HG03520 (cell line): ENCODE measurements at regions not wholly inside any gene's neighbourhood (a gene's known extent, or its start where the extent isn't known, plus 50 kb on each side); places are given as distances from the start of the nearest gene placed in this dataset.

ENCODE experiments used
- ATAC-seq: cut with Tn5 transposase; IDR thresholded peaks from one replicate; pipeline ENCODE4 v1.9.1; 2021; ENCODE audit warnings: mild to moderate bottlenecking, moderate library complexity; ENCODE audit not compliant: unreplicated experiment

GRCh38 chr10:129273860-129274259 lies 193.2 kb upstream of the MGMT start:
- no peak for ATAC-seq

GRCh38 chr10:129274748-129275474 lies 192.1 kb upstream of the MGMT start:
- no peak for ATAC-seq

DNA sequence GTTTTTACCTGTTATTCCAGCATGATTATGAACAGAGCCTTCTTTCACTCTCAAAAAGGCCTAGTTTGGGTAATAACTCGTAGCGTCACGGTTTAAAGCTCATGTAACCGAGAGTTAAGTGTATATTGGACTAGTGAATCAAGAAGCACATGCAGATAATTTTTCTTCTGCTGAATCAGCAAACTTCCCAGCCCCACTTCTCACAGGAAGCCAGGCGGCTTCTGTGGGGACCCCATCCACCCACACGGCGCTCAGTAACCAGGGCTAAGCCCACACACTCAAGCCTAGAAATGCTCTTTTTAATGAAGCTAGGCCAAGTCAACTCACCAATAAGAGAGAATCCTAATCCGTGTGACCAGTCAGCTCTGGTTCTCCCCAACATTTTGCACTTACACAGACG lies 191.2 kb upstream of the MGMT start:
- ATAC-seq, result no peak

DNA sequence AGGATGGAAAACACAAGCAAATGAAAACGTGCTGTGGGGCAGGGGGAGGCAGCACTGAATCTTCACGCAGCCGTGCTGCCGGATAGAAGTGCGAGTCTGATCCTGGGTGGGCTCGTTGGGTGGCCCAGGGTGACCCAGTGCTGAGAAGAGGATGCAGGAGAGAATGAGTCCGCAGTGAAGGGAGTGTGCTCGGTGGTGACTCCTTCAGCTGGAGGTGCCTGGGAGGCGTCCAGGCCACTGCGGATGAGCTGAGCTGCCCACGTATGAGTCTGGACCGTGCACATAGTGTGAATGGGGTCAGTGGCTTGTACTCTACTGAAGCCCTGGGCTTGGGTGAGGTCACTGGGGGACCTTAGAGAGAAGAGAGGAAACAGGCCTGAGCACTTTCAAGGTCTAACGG lies 190.0 kb upstream of the MGMT start:
- no peak for ATAC-seq

DNA sequence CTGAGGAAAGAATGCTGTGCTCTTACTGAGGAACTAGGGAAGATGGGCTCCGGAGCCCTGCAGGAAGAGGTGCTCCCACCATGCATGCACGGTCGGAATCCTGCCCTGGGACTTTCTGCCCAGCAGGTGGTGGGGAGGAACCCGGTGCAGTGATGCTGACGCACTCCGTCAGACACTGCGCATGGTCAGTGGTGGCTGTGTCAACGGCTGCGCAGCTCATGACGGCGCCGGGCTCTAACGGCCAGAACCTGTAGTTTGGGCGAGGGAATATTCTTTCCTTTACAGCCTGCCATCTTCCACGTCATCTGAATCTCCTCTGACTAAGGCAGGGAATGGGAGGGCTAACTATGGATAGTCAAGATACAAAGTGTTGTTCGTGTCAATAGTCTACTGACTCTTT lies 189.2 kb upstream of the MGMT start:
- no peak for ATAC-seq

DNA sequence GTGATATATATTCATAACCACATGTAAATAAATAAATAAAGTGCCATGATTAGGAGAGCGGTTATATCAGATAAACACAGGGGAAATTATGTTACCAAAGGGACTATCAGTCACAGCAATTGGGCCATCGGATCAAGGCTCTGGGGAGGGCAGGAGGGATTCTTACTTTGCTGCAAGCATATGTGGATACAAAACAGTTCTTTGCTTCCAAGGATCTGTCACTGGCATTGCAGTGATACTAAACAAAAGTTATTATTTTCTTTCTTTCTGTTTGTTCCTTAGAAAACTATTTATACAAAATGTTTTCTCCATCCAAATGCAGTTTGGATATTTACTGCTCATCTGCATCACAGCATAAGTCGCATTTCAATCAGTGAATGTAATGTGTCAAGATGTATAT lies 188.4 kb upstream of the MGMT start:
- ATAC-seq, result no peak

DNA sequence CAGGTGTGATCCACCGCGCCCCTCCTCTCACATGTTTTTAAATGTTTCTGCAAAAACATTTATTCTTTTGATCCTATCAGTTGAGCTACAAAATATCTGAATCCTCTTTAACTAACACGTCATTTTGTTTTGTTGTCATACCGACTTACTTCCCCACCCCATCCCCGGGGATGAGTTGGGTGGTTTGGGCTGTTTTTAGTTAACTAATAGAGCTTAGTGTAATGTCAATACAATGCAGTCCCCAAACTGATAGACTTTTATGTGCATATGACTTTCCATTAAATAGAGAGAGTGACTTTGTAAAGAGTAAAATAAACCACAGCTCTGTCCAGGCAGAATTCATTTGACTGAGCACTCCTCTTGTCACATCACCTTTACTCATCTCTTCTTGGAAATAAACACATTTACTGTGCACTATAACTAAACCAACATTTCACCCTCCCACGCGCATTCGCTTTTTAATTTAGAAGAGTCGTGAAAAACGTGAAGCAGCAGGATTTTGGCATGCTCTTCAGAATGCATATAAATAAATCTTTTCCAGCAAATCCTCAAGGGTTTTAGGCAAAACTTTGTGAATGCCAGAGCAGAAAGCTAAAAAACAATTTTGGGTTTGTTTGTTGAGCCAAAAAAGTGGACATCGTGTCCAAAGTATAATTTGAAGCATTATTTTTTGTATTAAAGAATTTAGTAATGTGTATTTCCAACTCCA lies 187.4 kb upstream of the MGMT start:
- ATAC-seq, result no peak

DNA sequence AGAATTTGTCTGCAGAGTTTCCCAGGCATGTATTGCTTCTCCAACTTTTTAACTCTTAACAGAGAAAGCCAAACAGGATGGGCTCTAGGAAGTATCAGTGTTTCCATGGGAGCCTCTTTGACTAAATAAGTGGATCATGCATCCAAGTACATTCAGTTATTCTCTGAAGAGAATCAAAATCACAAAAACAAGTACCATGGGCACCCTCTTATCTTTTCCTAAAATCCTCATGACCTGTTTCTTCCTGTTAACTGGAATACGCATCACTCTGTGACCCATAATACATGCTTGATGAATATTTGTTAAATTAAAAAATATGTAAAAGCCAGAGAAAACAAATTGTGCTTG lies 186.9 kb upstream of the MGMT start:
- no peak for ATAC-seq

DNA sequence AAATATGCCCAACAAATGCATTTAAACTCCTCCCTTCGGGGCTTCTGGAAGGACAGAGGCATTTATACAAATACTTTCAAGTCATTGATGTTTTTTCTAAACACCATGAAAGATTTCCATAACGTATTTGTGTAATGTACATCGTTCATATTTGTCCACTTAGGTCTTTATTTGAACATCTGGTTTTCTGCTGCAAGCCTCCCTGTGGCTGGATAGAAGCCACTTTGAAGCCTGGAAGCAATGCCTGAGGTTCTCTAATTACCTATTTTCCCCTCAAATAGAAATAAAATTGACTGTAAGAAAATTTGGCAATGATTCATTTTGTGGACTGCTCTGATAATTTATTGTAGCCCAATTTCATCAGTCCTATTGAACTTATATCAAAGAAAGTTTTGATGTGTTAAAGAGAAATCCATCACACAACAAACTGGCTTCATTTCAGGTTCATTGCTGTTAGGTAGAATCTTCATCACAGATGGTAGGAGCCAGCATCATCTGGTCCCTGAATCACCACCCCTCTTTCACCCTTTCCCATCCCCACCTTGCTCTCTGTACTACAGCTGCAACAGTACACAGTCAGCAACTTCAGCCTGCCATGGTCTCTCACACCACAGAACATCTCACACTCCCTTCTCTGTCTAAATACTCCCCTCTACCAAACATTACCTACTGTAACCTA lies 186.0 kb upstream of the MGMT start:
- no peak for ATAC-seq

DNA sequence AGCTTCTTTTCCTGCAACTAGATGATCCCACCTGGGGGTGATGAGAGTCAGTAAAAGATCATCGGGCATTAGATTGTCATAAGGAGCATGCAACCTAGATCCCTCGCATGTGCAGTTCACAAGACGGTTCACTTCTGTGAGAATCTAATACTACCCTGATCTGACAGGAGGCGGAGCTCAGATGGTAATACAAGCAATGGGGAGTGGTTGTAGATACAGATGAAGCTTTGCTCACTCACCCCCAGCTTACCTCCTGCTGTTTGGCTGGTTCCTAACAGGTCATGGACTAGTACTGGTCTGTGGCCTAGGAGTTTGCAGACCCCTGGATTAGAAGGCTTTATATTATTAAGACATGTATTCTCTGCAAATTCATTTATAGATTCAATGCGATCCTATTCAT lies 181.6 kb upstream of the MGMT start:
- ATAC-seq, result no peak

- no peak for ATAC-seq
These were observed 177.9 kb upstream of the MGMT start for GRCh38 chr10:129288999-129289584.

DNA sequence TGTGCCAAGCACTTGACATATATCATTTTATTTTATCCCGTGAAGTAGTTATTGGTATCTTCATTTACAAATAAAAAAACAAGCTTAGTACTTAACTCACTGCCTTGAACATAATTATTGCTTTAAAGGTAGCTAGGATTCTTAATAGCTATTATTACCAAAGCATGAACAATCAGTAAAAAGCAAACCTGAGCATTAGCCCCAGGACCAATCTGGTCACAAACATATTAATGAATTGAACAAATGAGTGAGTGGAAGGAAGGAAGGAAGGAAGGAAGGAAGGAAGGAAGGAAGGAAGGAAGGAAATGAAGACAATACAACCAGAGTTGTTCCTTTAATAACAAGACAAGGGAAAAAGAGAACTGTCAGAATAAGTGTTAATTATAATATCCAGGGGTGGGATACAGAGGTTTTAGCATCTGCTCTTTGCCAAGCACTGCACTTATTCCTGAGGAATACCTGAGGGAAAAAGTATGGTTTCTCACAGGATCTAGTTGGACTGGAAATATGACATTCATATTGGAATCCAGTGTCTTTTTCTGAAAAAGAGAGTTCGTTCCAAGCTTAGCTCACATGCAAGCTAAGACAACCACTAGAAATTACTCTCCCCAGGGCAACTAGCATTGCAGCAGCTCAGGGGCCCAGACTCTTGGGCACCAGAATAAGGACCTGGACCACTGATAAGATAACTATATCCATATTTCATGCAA lies 172.9 kb upstream of the MGMT start:
- no peak for ATAC-seq

DNA sequence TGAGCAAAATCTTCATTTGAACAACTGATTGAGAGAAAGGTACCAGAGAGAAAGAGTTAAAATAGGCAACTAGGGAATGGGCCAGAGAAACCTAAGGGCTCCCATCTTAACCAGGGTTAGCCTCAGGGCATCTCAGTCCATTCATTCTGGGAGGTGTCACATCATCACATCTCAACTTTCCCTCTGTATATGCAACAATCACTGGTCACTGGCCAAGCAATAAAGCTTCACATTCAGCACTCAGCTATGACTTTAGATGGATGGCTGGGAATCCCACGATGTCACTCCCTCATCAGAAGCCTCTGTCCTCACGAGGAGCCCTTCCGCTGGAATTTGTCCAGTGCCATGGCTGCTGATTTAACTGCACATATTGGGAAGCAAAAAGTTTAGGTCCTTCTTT lies 172.1 kb upstream of the MGMT start:
- no peak for ATAC-seq

DNA sequence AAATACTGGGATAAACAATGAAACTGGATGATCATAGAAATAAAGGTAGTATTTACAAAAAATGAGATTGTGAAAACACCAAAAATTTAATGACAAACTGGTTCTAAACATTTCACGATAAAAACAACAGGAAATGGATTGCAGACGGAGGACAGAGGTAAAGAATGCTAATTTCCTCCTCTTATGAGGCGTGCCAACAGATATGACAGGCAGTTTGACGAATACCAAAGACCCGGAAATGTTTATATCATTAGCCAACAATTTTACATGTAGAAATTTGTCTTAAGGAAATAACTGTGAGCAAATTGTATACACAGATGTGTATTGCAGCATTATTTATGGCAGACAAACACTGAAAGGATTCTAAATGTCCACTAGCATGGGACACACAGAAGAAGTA lies 162.0 kb upstream of the MGMT start:
- no peak for ATAC-seq

DNA sequence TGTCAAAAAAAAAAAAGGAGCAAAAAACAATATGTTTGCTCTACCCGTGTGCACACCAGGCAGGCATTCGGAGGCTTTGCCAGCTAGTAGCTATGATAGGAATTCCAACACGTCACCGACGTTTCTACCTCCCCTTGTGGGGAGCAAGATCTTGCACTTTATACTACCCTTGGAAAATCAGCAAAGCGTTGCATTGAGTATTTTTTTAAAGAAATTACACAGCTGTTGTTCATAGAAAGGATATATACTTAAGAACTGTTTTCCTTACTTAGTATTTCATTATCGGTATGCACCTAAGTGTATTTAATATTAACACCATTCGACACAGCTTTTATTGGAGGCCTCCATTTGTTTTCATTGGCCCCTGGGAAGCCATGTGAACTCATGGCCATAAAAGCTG lies 159.9 kb upstream of the MGMT start:
- ATAC-seq, result no peak

DNA sequence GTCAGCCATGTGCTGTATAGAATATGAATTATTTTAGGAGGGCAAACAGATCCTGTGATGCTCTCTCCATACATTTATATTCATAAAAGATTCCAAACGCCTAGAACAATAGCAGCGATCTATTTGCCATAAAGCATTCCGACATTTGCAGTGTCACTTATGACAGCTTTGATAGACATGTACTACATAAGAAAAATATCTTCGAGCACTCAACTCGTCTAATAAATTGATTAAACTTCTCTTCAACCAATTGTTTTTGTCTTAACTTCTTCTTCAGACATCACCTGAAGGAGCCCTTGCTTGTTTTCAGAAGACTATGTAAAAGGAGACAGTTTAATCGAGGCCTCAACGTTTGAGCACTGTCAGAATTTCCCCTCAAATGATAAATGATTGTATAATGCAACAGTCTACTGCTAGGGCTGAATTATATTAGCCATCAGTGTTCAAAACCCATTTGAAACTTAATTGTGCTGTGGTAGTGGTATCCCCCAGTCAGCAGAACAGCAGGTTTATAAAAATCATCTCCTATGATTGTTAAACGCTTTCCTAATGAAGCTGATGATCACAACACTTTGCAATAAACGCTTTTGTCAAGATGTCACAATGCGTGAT lies 158.0 kb upstream of the MGMT start:
- no peak for ATAC-seq

GRCh38 chr10:129309565-129309964 lies 157.5 kb upstream of the MGMT start:
- ATAC-seq, result no peak

DNA sequence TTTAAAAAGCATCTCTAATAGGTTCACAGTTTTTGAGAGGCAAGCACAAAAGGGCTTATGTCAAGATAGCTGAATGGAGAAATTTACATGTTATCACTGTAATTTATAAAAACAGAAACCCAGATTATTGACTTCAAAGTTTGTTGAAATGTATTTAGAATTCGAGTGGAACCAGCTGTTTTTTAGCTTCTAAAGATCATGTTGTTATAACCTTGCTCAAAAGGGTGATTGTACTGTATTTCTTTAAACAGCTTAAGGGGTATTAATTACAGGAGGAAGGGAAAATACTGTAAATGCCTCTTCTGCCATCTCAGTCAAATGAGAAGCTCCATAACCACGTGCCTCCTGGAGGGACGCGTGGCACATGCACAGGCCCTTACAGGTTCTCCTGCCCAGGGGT lies 156.2 kb upstream of the MGMT start:
- no peak for ATAC-seq

DNA sequence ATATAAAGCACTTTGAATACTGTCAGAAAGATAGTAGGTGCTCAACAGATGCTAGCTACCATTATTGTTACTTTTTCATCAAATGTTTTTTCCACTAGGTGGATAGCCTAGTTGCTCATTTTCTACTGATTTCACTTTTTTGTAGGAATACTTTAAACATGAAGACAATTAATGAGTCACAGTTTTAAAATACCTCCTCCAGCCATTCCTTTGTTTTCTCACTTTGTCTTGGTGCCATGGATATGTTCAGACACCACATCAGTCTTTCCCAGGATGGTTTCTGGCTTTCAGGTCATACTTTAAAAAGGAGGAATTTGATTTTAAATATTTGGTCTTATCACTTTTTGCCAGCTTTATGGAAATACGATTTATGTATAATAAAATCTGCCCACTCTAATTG lies 147.1 kb upstream of the MGMT start:
- no peak for ATAC-seq

DNA sequence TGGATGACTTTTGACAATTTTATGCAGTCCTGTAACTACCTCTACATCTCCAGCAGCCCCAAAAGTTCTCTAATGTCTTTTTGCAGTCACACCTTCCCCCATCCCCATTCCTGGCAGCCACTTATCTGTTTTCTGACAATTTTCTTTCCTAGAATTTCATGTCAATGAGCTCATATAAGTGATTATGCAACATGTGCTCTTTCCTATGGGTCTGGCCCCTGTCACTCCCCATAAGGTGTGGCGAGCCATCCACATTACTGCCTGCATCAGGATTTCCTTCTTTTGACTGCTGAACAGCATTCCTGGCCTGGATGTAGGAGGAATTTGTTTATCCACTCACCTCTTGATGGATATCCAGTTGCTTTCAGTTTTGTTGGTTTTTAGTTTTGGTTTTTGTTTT lies 146.7 kb upstream of the MGMT start:
- no peak for ATAC-seq

GRCh38 chr10:129321727-129322126 lies 145.3 kb upstream of the MGMT start:
- no peak for ATAC-seq
